H9 (cell line): ENCODE measurements at regions not wholly inside any gene's neighbourhood (a gene's known extent, or its start where the extent isn't known, plus 50 kb on each side); places are given as distances from the start of the nearest gene placed in this dataset.

Source experiments
- DNase-seq: peaks from one replicate; pipeline ENCODE4 v3.0.0-alpha.2; 2017
- H2AFZ ChIP-seq: one replicate; pipeline ENCODE4 v1.6.1; 2013; ENCODE audit warnings: mild to moderate bottlenecking, low read length, control low read depth, moderate library complexity
- H2AK5ac ChIP-seq: 2 replicates; pipeline ENCODE4 v1.6.1; 2013; ENCODE audit warnings: low read length, control low read depth, mixed read lengths; ENCODE audit not compliant: insufficient read length
- H2BK120ac ChIP-seq: one replicate; pipeline ENCODE4 v1.6.1; 2013; ENCODE audit warnings: low read depth, mild to moderate bottlenecking, low read length, control low read depth, inconsistent platforms; ENCODE audit not compliant: poor library complexity, severe bottlenecking
- H2BK12ac ChIP-seq: 2 replicates; pipeline ENCODE4 v1.6.1; 2013; ENCODE audit warnings: low read length, control low read depth, mixed read lengths, low read depth; ENCODE audit not compliant: insufficient read length
- H2BK15ac ChIP-seq: 2 replicates; pipeline ENCODE4 v1.6.1; 2013; ENCODE audit warnings: low read depth, low read length, control low read depth
- H2BK20ac ChIP-seq: one replicate; pipeline ENCODE4 v1.6.1; 2013; ENCODE audit warnings: low read depth, mild to moderate bottlenecking, low read length, control low read depth, inconsistent platforms; ENCODE audit not compliant: poor library complexity, severe bottlenecking
- H2BK5ac ChIP-seq: 2 replicates; pipeline ENCODE4 v1.6.1; 2013; ENCODE audit warnings: low read length, control low read depth, mixed read lengths; ENCODE audit not compliant: insufficient read length
- H3K14ac ChIP-seq: 2 replicates; pipeline ENCODE4 v1.6.1; 2013; ENCODE audit warnings: low read length, control low read depth; ENCODE audit not compliant: insufficient read depth
- H3K18ac ChIP-seq: 2 replicates; pipeline ENCODE4 v1.6.1; 2013; ENCODE audit warnings: low read depth, mild to moderate bottlenecking, mixed read lengths, low read length, control low read depth; ENCODE audit not compliant: insufficient read length
- H3K23ac ChIP-seq: 2 replicates; pipeline ENCODE4 v1.6.1; 2013; ENCODE audit warnings: low read length, control low read depth, mixed read lengths, low read depth; ENCODE audit not compliant: insufficient read length
- H3K23me2 ChIP-seq: 2 replicates; pipeline ENCODE4 v1.6.1; 2013; ENCODE audit warnings: low read depth, mild to moderate bottlenecking, mixed read lengths, low read length, control low read depth; ENCODE audit not compliant: insufficient read length, poor library complexity, severe bottlenecking
- H3K27ac ChIP-seq: 2 replicates; pipeline ENCODE4 v1.5.1; 2013; ENCODE audit warnings: low read length, control low read depth, mixed read lengths, low read depth; ENCODE audit not compliant: insufficient read length
- H3K27me3 ChIP-seq: 2 replicates; pipeline ENCODE4 v1.6.1; 2013; ENCODE audit warnings: low read length, control low read depth, inconsistent platforms; ENCODE audit not compliant: insufficient read depth
- H3K4ac ChIP-seq: 2 replicates; pipeline ENCODE4 v1.6.1; 2013; ENCODE audit warnings: low read depth, mild to moderate bottlenecking, control low read depth, inconsistent platforms, low read length, moderate library complexity
- H3K4me1 ChIP-seq: 2 replicates; pipeline ENCODE4 v1.6.1; 2013; ENCODE audit warnings: low read length, control low read depth, inconsistent platforms; ENCODE audit not compliant: insufficient read depth
- H3K4me2 ChIP-seq: 2 replicates; pipeline ENCODE4 v1.6.1; 2013; ENCODE audit warnings: low read length, control low read depth, mixed read lengths; ENCODE audit not compliant: insufficient read length, insufficient read depth
- H3K56ac ChIP-seq: 2 replicates; pipeline ENCODE4 v1.6.1; 2013; ENCODE audit warnings: low read depth, mild to moderate bottlenecking, mixed read lengths, low read length, control low read depth; ENCODE audit not compliant: insufficient read length
- H3K79me1 ChIP-seq: 2 replicates; pipeline ENCODE4 v1.6.1; 2013; ENCODE audit warnings: low read depth, mild to moderate bottlenecking, moderate library complexity, low read length, control low read depth, inconsistent platforms; ENCODE audit not compliant: insufficient read depth, poor library complexity, severe bottlenecking
- H3K79me2 ChIP-seq: 2 replicates; pipeline ENCODE4 v1.6.1; 2013; ENCODE audit warnings: low read length, control low read depth, inconsistent platforms; ENCODE audit not compliant: insufficient read depth
- H3K9ac ChIP-seq: 2 replicates; pipeline ENCODE4 v1.6.1; 2013; ENCODE audit warnings: low read length, control low read depth, mixed read lengths; ENCODE audit not compliant: insufficient read length; ENCODE audit errors: extremely low read depth
- H3K9me3 ChIP-seq: one replicate; pipeline ENCODE4 v1.6.1; 2013; ENCODE audit warnings: low read depth, low read length, inconsistent platforms; ENCODE audit not compliant: control insufficient read depth
- H3T11ph ChIP-seq: one replicate; pipeline ENCODE4 v1.6.1; 2013; ENCODE audit warnings: mild to moderate bottlenecking, low read length, control low read depth, inconsistent platforms
- H4K20me1 ChIP-seq: one replicate; pipeline ENCODE4 v1.6.1; 2013; ENCODE audit not compliant: control insufficient read depth, insufficient read length, insufficient read depth
- H4K5ac ChIP-seq: 2 replicates; pipeline ENCODE4 v1.6.1; 2013; ENCODE audit warnings: low read depth, mild to moderate bottlenecking, mixed read lengths, low read length, control low read depth; ENCODE audit not compliant: insufficient read length
- H4K8ac ChIP-seq: replicated peaks from 2 replicates; pipeline ENCODE4 v1.6.1; 2013; ENCODE audit warnings: low read length, control low read depth, mixed read lengths, low read depth; ENCODE audit not compliant: insufficient read length
- H4K91ac ChIP-seq: 2 replicates; pipeline ENCODE4 v1.6.1; 2013; ENCODE audit warnings: low read depth, mild to moderate bottlenecking, moderate library complexity, mixed read lengths, low read length, control low read depth; ENCODE audit not compliant: insufficient read length
- H3K27ac Mint-ChIP-seq, 3 experiments: 2 replicates in 2 of 3; 3 replicates in 1 of 3; pipeline ENCODE4 v1.8.0; 2020 to 2021; ENCODE audit warnings: mixed read lengths in 3 of 3, mild to moderate bottlenecking in 1 of 3, moderate library complexity in 1 of 3
- H3K27me3 Mint-ChIP-seq: 2 replicates; pipeline ENCODE4 v1.8.0; 2021; ENCODE audit warnings: low read depth, mild to moderate bottlenecking, moderate library complexity, mixed read lengths
- H3K36me3 Mint-ChIP-seq, 3 experiments: 2 replicates in 2 of 3; 3 replicates in 1 of 3; pipeline ENCODE4 v1.8.0; 2020 to 2021; ENCODE audit warnings: low read depth in 3 of 3, mixed read lengths in 3 of 3; ENCODE audit not compliant: insufficient read depth in 1 of 3
- H3K4me1 Mint-ChIP-seq, 2 experiments: 2 replicates each; pipeline ENCODE4 v1.8.0; 2020; ENCODE audit warnings: mixed read lengths in 2 of 2
- H3K4me3 Mint-ChIP-seq, 2 experiments: 2 replicates in 1 of 2; 3 replicates in 1 of 2; pipeline ENCODE4 v1.8.0; 2020 to 2021; ENCODE audit warnings: mild to moderate bottlenecking in 2 of 2, mixed read lengths in 2 of 2, moderate library complexity in 1 of 2
- H3K9me3 Mint-ChIP-seq, 2 experiments: 2 replicates in 1 of 2; 3 replicates in 1 of 2; pipeline ENCODE4 v1.8.0; 2020; ENCODE audit warnings: mild to moderate bottlenecking in 2 of 2, mixed read lengths in 2 of 2, moderate library complexity in 1 of 2
- CTCF ChIP-seq: fragments of 200-600 bp; sonication (generic); conservative IDR thresholded peaks from 3 replicates; pipeline ENCODE4 v1.8.0; 2021; ENCODE audit warnings: antibody characterized with exemption, mild to moderate bottlenecking
- WGBS: extraction: QIAGEN DNeasy Blood & Tissue Kit; methylation state at CpG from one replicate; pipeline ENCODE4 v1.1.7; 2013; ENCODE audit warnings: missing lambda C conversion rate, low lambda C conversion rate, mixed read lengths; ENCODE audit not compliant: insufficient read length; ENCODE audit errors: extremely low coverage; 5-methylcytosine and 5-hydroxymethylcytosine counted together

GRCh38 chr16:51665436-51665998 lies 514.4 kb upstream of the SALL1 start:
- no peak overlapping the region for H3K4me3 Mint-ChIP-seq
- H4K91ac ChIP-seq: no peak overlapping the region
- peaks cover 19 to 36% of the 10 kb centered on the region in 2 experiments for H3K4me1 Mint-ChIP-seq
- no peak overlapping the region for H2BK15ac ChIP-seq
- no peak overlapping the region for H3K18ac ChIP-seq
- no peak overlapping the region for H2BK12ac ChIP-seq
- no peak overlapping the region for H3K9ac ChIP-seq
- no peak overlapping the region for H3K14ac ChIP-seq
- no peak overlapping the region for H3K27ac Mint-ChIP-seq
- no peaks in the 10 kb centered on the region for H3K27me3 ChIP-seq
- H3T11ph ChIP-seq: no peak overlapping the region
- no peak overlapping the region for H3K27ac ChIP-seq
- no peak overlapping the region for H3K4ac ChIP-seq
- TF ChIP-seq CTCF: 0 out of 3 replicates have a peak, but pooled peaks have one; percentile 17
- H3K79me2 ChIP-seq: no peaks in the 10 kb centered on the region
- no peak overlapping the region for H2BK120ac ChIP-seq
- no CpG with 5 or more reads among the region's 7 CpGs for WGBS
- H4K5ac ChIP-seq: no peak overlapping the region
- H3K36me3 Mint-ChIP-seq: no peaks in the 10 kb centered on the region
- H4K20me1 ChIP-seq: no peaks in the 10 kb centered on the region
- H2AFZ ChIP-seq: no peak overlapping the region
- no peaks in the 10 kb centered on the region for H3K9me3 Mint-ChIP-seq
- no peaks in the 10 kb centered on the region for H3K79me1 ChIP-seq
- H2AK5ac ChIP-seq: no peak overlapping the region
- H2BK20ac ChIP-seq: no peak overlapping the region
- H3K23ac ChIP-seq: no peak overlapping the region
- no peaks in the 10 kb centered on the region for H3K23me2 ChIP-seq
- H3K27me3 Mint-ChIP-seq: peaks cover 13% of the 10 kb centered on the region
- no peak overlapping the region for H3K56ac ChIP-seq
- H3K4me1 ChIP-seq: no peaks in the 10 kb centered on the region
- no peak for DNase-seq
- H4K8ac ChIP-seq: no peak overlapping the region
- no peaks in the 10 kb centered on the region for H3K9me3 ChIP-seq
- H3K4me2 ChIP-seq: no peak overlapping the region
- H2BK5ac ChIP-seq: no peak overlapping the region
